Liver (tissue), 8 donors: ENCODE measurements at regions not wholly inside any gene's neighbourhood (a gene's known extent, or its start where the extent isn't known, plus 50 kb on each side); places are given as distances from the start of the nearest gene placed in this dataset.

Experiments
- DNase-seq: peaks from one replicate; pipeline ENCODE4 v3.0.0-alpha.2; 2017; ENCODE audit warnings: low spot score
- H3K27ac ChIP-seq, 2 donors: one replicate each; pipeline ENCODE4 v1.7.0; 2013; ENCODE audit warnings: inconsistent platforms in 2 of 2, low read length in 2 of 2, control low read depth in 1 of 2, low read depth in 1 of 2, mild to moderate bottlenecking in 1 of 2
- H3K27me3 ChIP-seq, 4 donors: one replicate each; pipeline versions ENCODE4 v1.6.1 to v1.7.0; 2013; ENCODE audit warnings: low read length in 3 of 4, inconsistent platforms in 1 of 4, mild to moderate bottlenecking in 1 of 4, moderate library complexity in 1 of 4; ENCODE audit not compliant: control insufficient read depth in 4 of 4, insufficient read depth in 4 of 4
- H3K36me3 ChIP-seq, 4 donors: one replicate each; pipeline versions ENCODE4 v1.6.1 to v1.7.0; 2013; ENCODE audit warnings: low read length in 3 of 4, mild to moderate bottlenecking in 3 of 4, low read depth in 1 of 4, moderate library complexity in 1 of 4; ENCODE audit not compliant: control insufficient read depth in 4 of 4, insufficient read depth in 3 of 4
- H3K4me1 ChIP-seq, 4 donors: one replicate each; pipeline versions ENCODE4 v1.6.1 to v1.7.0; 2013; ENCODE audit warnings: low read length in 3 of 4, mild to moderate bottlenecking in 3 of 4, moderate library complexity in 1 of 4; ENCODE audit not compliant: control insufficient read depth in 4 of 4, insufficient read depth in 4 of 4
- H3K4me3 ChIP-seq, 3 donors: one replicate each; pipeline versions ENCODE4 v1.6.1 to v1.7.0; 2013; ENCODE audit warnings: low read length in 3 of 3, control low read depth in 1 of 3, low read depth in 1 of 3, mild to moderate bottlenecking in 1 of 3
- H3K9ac ChIP-seq, 2 donors: one replicate each; pipeline ENCODE4 v1.7.0; 2013; ENCODE audit warnings: low read length in 2 of 2, mild to moderate bottlenecking in 2 of 2, moderate library complexity in 2 of 2, control low read depth in 1 of 2, low read depth in 1 of 2
- H3K9me3 ChIP-seq, 4 donors: one replicate each; pipeline versions ENCODE4 v1.6.1 to v1.7.0; 2013; ENCODE audit warnings: low read length in 3 of 4; ENCODE audit not compliant: control insufficient read depth in 4 of 4
- CTCF ChIP-seq: fragments of 150-350 bp; IDR thresholded peaks from 2 replicates; pipeline ENCODE4 v1.5.1; 2017; ENCODE audit warnings: improper control_type of control experiment, low read depth, low read length; ENCODE audit not compliant: missing input control
- EGR1 ChIP-seq, 2 donors: IDR thresholded peaks; 2 replicates each; pipeline ENCODE4 v1.6.1; 2016 to 2018; ENCODE audit warnings: antibody characterized with exemption in 2 of 2, low read depth in 2 of 2
- FOXA1 ChIP-seq: IDR thresholded peaks from 2 replicates; pipeline ENCODE4 v1.6.1; 2016; ENCODE audit warnings: antibody characterized with exemption
- FOXA2 ChIP-seq: IDR thresholded peaks from 2 replicates; pipeline ENCODE4 v1.6.1; 2016; ENCODE audit warnings: antibody characterized with exemption
- GABPA ChIP-seq, 2 donors: IDR thresholded peaks in 1 of 2; conservative IDR thresholded peaks in 1 of 2; 2 replicates each; pipeline ENCODE4 v1.6.1; 2016; ENCODE audit warnings: antibody characterized with exemption in 2 of 2, mild to moderate bottlenecking in 1 of 2, moderate library complexity in 1 of 2
- HNF4A ChIP-seq, 2 donors: conservative IDR thresholded peaks; 2 replicates each; pipeline ENCODE4 v1.6.1; 2016; ENCODE audit warnings: antibody characterized with exemption in 2 of 2, mild to moderate bottlenecking in 2 of 2
- HNF4G ChIP-seq: IDR thresholded peaks from 2 replicates; pipeline ENCODE4 v1.6.1; 2016; ENCODE audit warnings: antibody characterized with exemption
- JUND ChIP-seq, 2 donors: IDR thresholded peaks; 2 replicates each; pipeline ENCODE4 v1.6.1; 2016; ENCODE audit warnings: antibody characterized with exemption in 2 of 2
- MAX ChIP-seq: IDR thresholded peaks from 2 replicates; pipeline ENCODE4 v1.6.1; 2016; ENCODE audit warnings: antibody characterized with exemption
- NR2F2 ChIP-seq: IDR thresholded peaks from 2 replicates; pipeline ENCODE4 v1.6.1; 2016; ENCODE audit warnings: antibody characterized with exemption
- RAD21 ChIP-seq, 2 donors: IDR thresholded peaks; 2 replicates each; pipeline ENCODE4 v1.6.1; 2016; ENCODE audit warnings: antibody characterized with exemption in 2 of 2, mild to moderate bottlenecking in 2 of 2
- REST ChIP-seq: IDR thresholded peaks from 2 replicates; pipeline ENCODE4 v1.6.1; 2016; ENCODE audit warnings: antibody characterized with exemption, mild to moderate bottlenecking
- RXRA ChIP-seq, 2 donors: IDR thresholded peaks; 2 replicates each; pipeline ENCODE4 v1.6.1; 2017 to 2018; ENCODE audit warnings: antibody characterized with exemption in 2 of 2, mild to moderate bottlenecking in 1 of 2
- SP1 ChIP-seq: IDR thresholded peaks from 2 replicates; pipeline ENCODE4 v1.6.1; 2018; ENCODE audit warnings: antibody characterized with exemption, mild to moderate bottlenecking
- TAF1 ChIP-seq: conservative IDR thresholded peaks from 2 replicates; pipeline ENCODE4 v1.6.1; 2016; ENCODE audit warnings: antibody characterized with exemption, mild to moderate bottlenecking
- YY1 ChIP-seq: IDR thresholded peaks from 2 replicates; pipeline ENCODE4 v1.6.1; 2016; ENCODE audit warnings: antibody characterized with exemption, mild to moderate bottlenecking
- WGBS: extraction: QIAGEN DNeasy Blood & Tissue Kit; methylation state at CpG from one replicate; pipeline ENCODE4 v1.1.7; 2013; 5-methylcytosine and 5-hydroxymethylcytosine counted together
- TF ChIP-seq, protein P1 (sequence below): IDR thresholded peaks from 2 replicates; pipeline ENCODE4 v1.6.1; 2016; ENCODE audit warnings: antibody characterized with exemption
- TF ChIP-seq, protein P2 (sequence below): IDR thresholded peaks from 2 replicates; pipeline ENCODE4 v1.6.1; 2016; ENCODE audit warnings: antibody characterized with exemption
- donor health status: healthy.
- donor health status: healthy.
- donor health status: healthy.
- donor health status: healthy.
- donor health status: healthy.

- H3K27ac ChIP-seq = no peak overlapping the region
- no peak for DNase-seq
- no peaks in the 10 kb centered on the region for H3K4me1 ChIP-seq
- WGBS = 58% methylated on average over 6 of the region's 6 CpGs
- peaks cover 0 to 1% (median 0%) of the 10 kb centered on the region in 4 donors for H3K9me3 ChIP-seq
- H3K27me3 ChIP-seq = no peaks in the 10 kb centered on the region
- H3K4me3 ChIP-seq = no peak overlapping the region
- H3K9ac ChIP-seq = no peak overlapping the region
- TF ChIP-seq GABPA (IDR thresholded peaks at IDR 0.05 in 1 of 2, conservative IDR thresholded peaks at IDR 0.05 in 1 of 2) (no peak), HNF4G (no peak), RAD21 (IDR thresholded peaks at IDR 0.05) (no peak), CTCF (no peak), EGR1 (IDR thresholded peaks at IDR 0.05; ENCODE audit: low read depth in 2 of 2) (no peak), RXRA (IDR thresholded peaks at IDR 0.05) (no peak), SP1 (no peak), MAX (no peak), HNF4A (conservative IDR thresholded peaks at IDR 0.05) (no peak), FOXA2 (no peak), REST (no peak), YY1 (no peak), JUND (IDR thresholded peaks at IDR 0.05) (no peak), TAF1 (no peak), FOXA1 (no peak), NR2F2 (no peak)
- TF ChIP-seq, protein P1, sequence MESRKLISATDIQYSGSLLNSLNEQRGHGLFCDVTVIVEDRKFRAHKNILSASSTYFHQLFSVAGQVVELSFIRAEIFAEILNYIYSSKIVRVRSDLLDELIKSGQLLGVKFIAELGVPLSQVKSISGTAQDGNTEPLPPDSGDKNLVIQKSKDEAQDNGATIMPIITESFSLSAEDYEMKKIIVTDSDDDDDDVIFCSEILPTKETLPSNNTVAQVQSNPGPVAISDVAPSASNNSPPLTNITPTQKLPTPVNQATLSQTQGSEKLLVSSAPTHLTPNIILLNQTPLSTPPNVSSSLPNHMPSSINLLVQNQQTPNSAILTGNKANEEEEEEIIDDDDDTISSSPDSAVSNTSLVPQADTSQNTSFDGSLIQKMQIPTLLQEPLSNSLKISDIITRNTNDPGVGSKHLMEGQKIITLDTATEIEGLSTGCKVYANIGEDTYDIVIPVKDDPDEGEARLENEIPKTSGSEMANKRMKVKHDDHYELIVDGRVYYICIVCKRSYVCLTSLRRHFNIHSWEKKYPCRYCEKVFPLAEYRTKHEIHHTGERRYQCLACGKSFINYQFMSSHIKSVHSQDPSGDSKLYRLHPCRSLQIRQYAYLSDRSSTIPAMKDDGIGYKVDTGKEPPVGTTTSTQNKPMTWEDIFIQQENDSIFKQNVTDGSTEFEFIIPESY = no peak
- TF ChIP-seq, protein P2, sequence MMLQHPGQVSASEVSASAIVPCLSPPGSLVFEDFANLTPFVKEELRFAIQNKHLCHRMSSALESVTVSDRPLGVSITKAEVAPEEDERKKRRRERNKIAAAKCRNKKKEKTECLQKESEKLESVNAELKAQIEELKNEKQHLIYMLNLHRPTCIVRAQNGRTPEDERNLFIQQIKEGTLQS = no peak
- no peaks in the 10 kb centered on the region for H3K36me3 ChIP-seq
Measured at GRCh38 chr1:209010475-209011230, 572.9 kb upstream of the CAMK1G start.
